Right atrium auricular region (tissue), 2 donors: ENCODE measurements at regions not wholly inside any gene's neighbourhood (a gene's known extent, or its start where the extent isn't known, plus 50 kb on each side); places are given as distances from the start of the nearest gene placed in this dataset.

Source experiments
- DNase-seq: peaks from one replicate; pipeline ENCODE4 v3.0.0-alpha.2; 2019; ENCODE audit warnings: low spot score
- H3K27ac ChIP-seq, 2 donors: fragments of 200-600 bp; sonication (generic); 1 replicate in 1 of 2; 2 replicates in 1 of 2; pipeline ENCODE4 v1.5.1; 2016 to 2019
- H3K27me3 ChIP-seq, 2 donors: fragments of 200-600 bp; sonication (generic); one replicate each; pipeline versions ENCODE4 v1.5.1 to v1.6.0; 2017 to 2019
- H3K36me3 ChIP-seq: fragments of 200-600 bp; sonication (generic); one replicate; pipeline ENCODE4 v1.5.1; 2016
- H3K4me1 ChIP-seq, 2 donors: fragments of 200-600 bp; sonication (generic); one replicate each; pipeline versions ENCODE4 v1.5.1 to v1.6.0; 2017 to 2019
- H3K4me3 ChIP-seq, 2 donors: fragments of 200-600 bp; sonication (generic); 1 replicate in 1 of 2; 2 replicates in 1 of 2; pipeline ENCODE4 v1.5.1; 2017 to 2019; ENCODE audit warnings: mild to moderate bottlenecking in 1 of 2, moderate library complexity in 1 of 2
- H3K9me3 ChIP-seq, 2 donors: fragments of 200-600 bp; sonication (generic); one replicate each; pipeline ENCODE4 v1.5.1; 2019
- CTCF ChIP-seq, 2 donors: fragments of 200-600 bp; sonication (generic); IDR thresholded peaks; one replicate each; pipeline ENCODE4 v1.5.1; 2019; ENCODE audit warnings: antibody characterized with exemption in 2 of 2

- no peaks in the 10 kb centered on the region for H3K36me3 ChIP-seq
- no peaks in the 10 kb centered on the region for H3K9me3 ChIP-seq
- TF ChIP-seq CTCF (IDR thresholded peaks at IDR 0.05): no peak
- H3K27me3 ChIP-seq: no peaks in the 10 kb centered on the region
- H3K4me3 ChIP-seq: no peak overlapping the region
- H3K4me1 ChIP-seq: no peaks in the 10 kb centered on the region
- no peak overlapping the region for H3K27ac ChIP-seq
- DNase-seq: no peak
Observed at GRCh38 chr11:23010790-23011335, 150.6 kb upstream of the CCDC179 start.

- H3K9me3 ChIP-seq: no peaks in the 10 kb centered on the region
- no peaks in the 10 kb centered on the region for H3K4me1 ChIP-seq
- no peak for TF ChIP-seq CTCF (IDR thresholded peaks at IDR 0.05)
- no peaks in the 10 kb centered on the region for H3K27me3 ChIP-seq
- DNase-seq: no peak
- no peak overlapping the region for H3K4me3 ChIP-seq
- no peaks in the 10 kb centered on the region for H3K36me3 ChIP-seq
- H3K27ac ChIP-seq: no peak overlapping the region
Observed at GRCh38 chr11:23012930-23013329, 152.7 kb upstream of the CCDC179 start.

- TF ChIP-seq CTCF (IDR thresholded peaks at IDR 0.05): no peak
- no peak overlapping the region for H3K4me3 ChIP-seq
- H3K27me3 ChIP-seq: no peaks in the 10 kb centered on the region
- H3K36me3 ChIP-seq: no peaks in the 10 kb centered on the region
- H3K4me1 ChIP-seq: no peaks in the 10 kb centered on the region
- DNase-seq: no peak
- no peaks in the 10 kb centered on the region for H3K9me3 ChIP-seq
- no peak overlapping the region for H3K27ac ChIP-seq
Observed at GRCh38 chr11:23013509-23013908, 153.2 kb upstream of the CCDC179 start.

- no peak for DNase-seq
- Histone ChIP-seq H3K4me1 (no peaks in the 10 kb centered on the region), H3K4me3 (no peak overlapping the region), H3K27ac (no peak overlapping the region), H3K27me3 (no peaks in the 10 kb centered on the region), H3K36me3 (no peaks in the 10 kb centered on the region), H3K9me3 (no peaks in the 10 kb centered on the region)
- TF ChIP-seq CTCF (IDR thresholded peaks at IDR 0.05): peak; percentile 22 to 60
Observed at GRCh38 chr11:23021287-23021863, 161.1 kb upstream of the CCDC179 start.

- Histone ChIP-seq H3K27me3 (no peaks in the 10 kb centered on the region), H3K9me3 (no peaks in the 10 kb centered on the region), H3K36me3 (no peaks in the 10 kb centered on the region), H3K27ac (no peak overlapping the region), H3K4me3 (no peak overlapping the region), H3K4me1 (no peaks in the 10 kb centered on the region)
- DNase-seq: no peak
- TF ChIP-seq CTCF (IDR thresholded peaks at IDR 0.05): no peak
Observed at GRCh38 chr11:23022854-23023253, 162.6 kb upstream of the CCDC179 start.

GRCh38 chr11:23023319-23023718 is 163.0 kb upstream of the CCDC179 start:
- Histone ChIP-seq H3K4me1 (no peaks in the 10 kb centered on the region), H3K27ac (no peak overlapping the region), H3K4me3 (no peak overlapping the region), H3K9me3 (no peaks in the 10 kb centered on the region), H3K27me3 (no peaks in the 10 kb centered on the region), H3K36me3 (no peaks in the 10 kb centered on the region)
- TF ChIP-seq CTCF (IDR thresholded peaks at IDR 0.05): no peak
- DNase-seq: no peak
